Activated CD4-positive, alpha-beta T cell treated with anti-CD3 and anti-CD28 coated beads for 4 hours (primary cell): ENCODE measurements at regions not wholly inside any gene's neighbourhood (a gene's known extent, or its start where the extent isn't known, plus 50 kb on each side); places are given as distances from the start of the nearest gene placed in this dataset.

Experiments used
- DNase-seq, 2 donors: peaks; one replicate each; pipeline ENCODE4 v3.0.0-alpha.2; 2020

GRCh38 chr12:90393652-90394051, 561.3 kb downstream of the CCER1 start:
- DNase-seq, result no peak

DNA sequence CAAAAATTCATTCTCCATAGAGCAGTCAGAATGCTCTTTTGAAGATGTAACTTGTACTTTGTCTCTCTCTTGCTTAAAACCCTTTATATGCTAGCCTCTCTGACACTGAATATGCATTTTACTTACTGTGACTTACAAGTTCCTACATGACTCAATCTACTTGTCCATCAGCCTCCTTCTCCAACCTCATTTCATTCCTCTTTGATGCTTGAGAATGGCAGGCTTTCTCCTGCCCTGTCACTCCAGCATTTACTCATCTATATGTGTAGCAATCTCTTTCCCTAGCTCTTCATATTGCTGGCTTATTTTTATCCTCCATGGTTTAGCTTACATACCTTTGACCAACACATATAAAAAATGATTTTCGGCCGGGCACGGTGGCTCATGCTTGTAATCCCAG, 561.9 kb downstream of the CCER1 start:
- no peak for DNase-seq

GRCh38 chr12:90390947-90391346, 564.0 kb downstream of the CCER1 start:
- no peak for DNase-seq

- DNase-seq, result no peak
These were observed 586.9 kb downstream of the CCER1 start for GRCh38 chr12:90368081-90368480.

DNA sequence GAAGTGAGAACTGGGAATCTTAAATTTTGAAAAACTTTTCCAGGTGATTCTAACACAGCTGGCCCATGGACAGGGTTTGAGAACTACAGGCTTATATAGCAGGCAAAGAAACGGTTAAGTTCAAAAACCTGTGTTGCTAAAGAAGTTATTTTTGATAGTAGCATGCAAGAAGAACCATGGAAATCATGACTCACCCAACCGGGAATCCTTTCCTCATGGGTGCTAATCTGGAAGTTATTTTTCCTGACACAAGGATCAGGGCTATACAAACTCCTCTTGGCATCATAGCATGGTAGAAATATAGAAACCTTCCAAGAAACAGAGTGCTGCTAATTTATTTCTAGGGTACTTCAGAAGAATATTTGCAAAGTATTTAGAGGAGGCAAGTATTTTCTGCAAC, 588.7 kb downstream of the CCER1 start:
- DNase-seq, result no peak

DNA sequence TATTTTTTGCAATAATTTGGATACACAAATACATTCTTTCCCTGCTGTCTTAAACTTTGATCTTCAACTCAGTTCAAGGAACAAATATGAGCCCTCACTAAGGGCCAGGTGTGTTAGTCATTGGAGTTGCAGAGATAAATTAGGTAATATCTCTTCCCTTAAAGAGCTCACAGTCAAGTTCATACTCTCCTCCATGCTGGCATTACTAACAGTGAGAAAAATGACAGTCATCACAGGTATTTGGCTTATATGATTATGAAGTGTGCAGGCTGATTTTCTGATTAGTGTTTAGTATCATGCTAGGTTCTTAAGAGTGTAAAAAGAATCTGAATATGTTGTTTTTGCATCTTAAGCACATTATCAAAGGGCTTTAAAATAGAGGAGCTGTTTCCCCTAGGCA, 594.7 kb downstream of the CCER1 start:
- DNase-seq, result no peak

- DNase-seq, result no peak
These were observed 599.1 kb downstream of the CCER1 start for GRCh38 chr12:90355711-90356355.

DNA sequence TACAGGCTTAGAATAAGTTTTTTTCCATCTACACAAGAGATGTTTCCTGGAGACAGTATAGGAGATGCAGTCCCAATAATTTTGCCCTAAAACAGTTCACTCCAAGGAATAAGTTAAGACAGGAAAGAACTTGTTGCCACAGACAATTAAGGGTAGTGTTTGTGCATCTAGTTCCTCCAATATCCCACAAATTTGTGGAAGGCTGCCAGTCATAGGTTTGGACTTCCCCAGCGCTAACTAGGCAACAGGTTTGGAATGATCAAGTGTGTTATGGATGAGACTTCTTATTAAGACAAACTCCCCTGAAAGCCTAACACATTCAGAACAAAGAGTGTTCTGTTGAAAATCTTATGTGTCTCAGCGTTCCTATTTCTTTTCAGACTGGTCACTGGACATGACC, 611.0 kb downstream of the CCER1 start:
- DNase-seq, result no peak

GRCh38 chr12:90342081-90342480, 612.9 kb downstream of the CCER1 start:
- no peak for DNase-seq

GRCh38 chr12:90339837-90340236, 615.1 kb downstream of the CCER1 start:
- DNase-seq, result no peak

GRCh38 chr12:90338365-90338764, 616.6 kb downstream of the CCER1 start:
- DNase-seq, result no peak

GRCh38 chr12:90337018-90337417, 618.0 kb downstream of the CCER1 start:
- no peak for DNase-seq

- no peak for DNase-seq
These were observed 619.4 kb downstream of the CCER1 start for GRCh38 chr12:90335566-90335965.

DNA sequence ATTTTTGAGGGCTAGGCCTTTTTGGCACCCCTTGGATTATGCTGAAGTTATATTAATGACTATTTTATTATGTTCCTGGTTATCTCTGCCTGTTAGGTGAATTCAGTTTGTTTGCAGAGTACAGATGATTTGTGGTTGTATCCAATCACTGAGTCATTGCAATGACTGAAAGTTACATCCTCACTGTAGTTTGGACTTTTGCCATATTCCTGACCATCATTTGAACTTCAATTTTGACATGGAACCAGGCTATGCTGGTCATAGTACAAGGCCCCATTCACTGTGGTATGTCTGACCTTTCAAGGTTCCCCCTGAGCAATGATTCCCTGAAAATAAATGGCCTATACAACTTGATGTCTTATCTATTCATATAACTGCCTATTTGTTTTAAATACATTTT, 621.0 kb downstream of the CCER1 start:
- DNase-seq, result no peak

- DNase-seq, result no peak
These were observed 621.6 kb downstream of the CCER1 start for GRCh38 chr12:90333424-90333823.

- DNase-seq, result no peak
These were observed 623.2 kb downstream of the CCER1 start for GRCh38 chr12:90331821-90332220.

DNA sequence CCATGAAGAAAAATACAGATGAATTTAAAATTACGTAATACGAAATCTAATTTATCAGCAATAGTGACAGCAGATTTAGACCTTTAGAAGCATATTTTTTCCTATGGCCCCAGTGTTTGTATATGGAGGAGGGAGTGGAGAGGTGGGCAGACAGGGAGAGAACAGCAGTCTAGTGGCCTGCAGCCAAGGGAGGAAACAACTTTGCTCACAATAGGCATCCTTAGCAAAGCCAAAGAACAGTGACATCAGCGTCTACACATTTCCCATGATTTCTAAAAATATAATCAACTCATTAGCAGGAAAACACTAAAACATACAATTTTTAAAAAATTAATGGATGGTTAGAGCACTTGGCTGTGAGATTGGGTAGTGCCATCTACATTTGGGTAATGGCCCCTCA, 622.6 kb upstream of the ATP2B1 start:
- no peak for DNase-seq

- no peak for DNase-seq
These were observed 619.4 kb upstream of the ATP2B1 start for GRCh38 chr12:90327793-90328743.

DNA sequence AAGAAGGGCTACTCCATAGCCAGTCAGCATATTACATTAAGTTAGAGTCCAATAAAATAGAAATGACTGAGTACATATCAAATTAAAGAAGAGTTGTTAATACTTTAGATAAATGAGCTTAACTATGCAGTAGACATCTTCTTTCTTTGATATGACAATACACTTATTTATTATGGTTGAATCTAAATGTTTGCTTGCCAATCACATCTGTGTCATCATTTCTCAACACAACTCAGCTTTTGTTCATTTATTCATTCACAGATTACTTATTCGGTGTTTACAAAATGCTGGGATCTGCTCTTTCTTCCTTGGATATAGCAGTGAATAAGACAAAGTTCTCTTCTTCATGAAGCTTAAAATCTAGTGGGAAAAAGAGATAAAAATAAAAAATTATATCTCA, 614.6 kb upstream of the ATP2B1 start:
- DNase-seq, result no peak

DNA sequence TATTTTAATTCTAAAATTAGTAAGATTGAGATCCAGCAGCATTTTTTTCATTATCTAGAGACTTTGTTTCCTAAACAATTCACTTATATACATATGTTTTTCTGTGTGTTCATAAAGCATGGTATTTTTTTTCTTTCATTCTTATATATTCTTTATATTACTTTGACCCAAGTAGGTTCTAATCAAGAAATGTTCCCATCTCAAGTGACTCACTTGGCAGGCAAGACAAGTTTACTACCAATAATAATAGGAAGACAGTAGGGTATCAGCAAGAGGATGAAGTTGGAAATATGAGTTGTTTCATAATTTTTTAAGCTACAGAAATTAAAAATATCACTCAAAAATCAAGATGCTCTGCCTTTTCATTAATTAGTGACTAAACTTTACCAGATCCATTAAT, 613.4 kb upstream of the ATP2B1 start:
- no peak for DNase-seq

GRCh38 chr12:90321369-90321768, 612.7 kb upstream of the ATP2B1 start:
- DNase-seq, result no peak

DNA sequence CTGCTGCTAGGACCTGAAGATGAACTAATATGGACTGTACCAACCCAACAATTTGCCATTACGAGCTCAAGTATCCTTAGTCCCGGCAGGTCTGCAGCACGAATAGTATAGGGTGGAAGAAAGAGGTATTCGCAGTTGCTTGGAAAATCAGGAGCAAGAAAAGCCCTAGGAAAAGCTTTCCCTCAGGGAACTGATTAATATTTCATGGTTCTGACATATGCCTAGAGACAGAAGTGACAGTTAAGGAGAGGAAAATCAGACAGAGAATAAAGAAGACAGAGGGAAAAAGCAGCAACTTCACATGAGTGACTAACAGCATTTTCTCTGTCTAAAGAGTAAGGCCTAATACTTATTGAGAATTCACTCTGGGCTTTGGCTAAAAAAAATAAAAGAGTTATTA, 602.9 kb upstream of the ATP2B1 start:
- DNase-seq, result no peak

DNA sequence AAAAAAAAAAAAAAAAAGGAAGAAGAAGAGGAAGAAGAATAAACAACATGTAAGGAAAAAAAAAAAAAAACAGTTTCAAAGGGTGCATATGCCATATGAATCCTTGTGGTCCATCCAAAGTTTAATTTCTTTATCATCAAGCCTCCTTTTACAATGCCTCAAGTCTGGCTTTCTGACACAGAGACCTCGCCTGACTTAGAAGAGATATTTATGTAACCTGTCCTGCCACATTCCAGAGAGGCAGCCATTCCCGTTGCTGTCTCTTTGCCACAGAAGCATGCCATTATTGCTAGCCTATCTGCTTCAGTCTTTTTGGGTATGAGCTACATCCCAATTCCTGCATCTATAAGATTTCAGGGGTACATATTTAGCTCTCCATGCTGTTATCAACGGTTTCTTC, 596.7 kb upstream of the ATP2B1 start:
- no peak for DNase-seq

DNA sequence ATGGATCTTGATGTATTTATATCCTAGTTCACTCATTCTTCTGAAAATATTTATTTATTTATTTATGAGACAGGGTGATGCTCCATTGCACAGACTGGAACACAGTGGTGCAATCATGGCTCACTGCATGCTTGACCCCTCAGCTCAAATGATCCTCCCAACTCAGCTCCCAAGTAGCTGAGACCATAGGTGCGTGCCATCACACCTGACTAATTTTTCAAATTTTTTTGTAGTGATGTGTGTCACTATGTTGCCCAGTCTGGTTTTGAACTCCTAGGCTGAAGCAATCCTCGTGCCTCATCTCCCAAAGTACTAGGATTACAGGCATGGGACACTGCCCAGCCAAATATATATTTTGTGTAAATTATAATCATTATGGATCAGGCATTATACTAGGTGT, 595.6 kb upstream of the ATP2B1 start:
- DNase-seq, result no peak

DNA sequence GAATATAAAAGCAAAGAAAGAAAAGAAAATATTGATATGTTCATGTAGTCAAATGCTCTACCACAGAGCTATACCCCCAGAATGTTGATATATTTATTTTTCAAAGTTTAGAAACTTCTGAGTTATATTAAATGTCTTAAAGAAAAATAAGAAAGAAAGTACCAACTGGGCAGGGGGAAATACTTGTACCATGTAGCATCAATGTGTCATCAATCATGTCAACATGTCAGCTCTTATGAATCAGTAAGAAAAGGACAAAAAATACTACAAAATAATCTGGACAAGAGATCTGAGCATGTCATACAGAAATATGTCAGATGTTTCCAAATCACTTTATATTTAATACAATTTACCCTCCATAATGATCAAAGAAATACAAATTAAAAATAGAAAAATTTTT, 595.1 kb upstream of the ATP2B1 start:
- no peak for DNase-seq
